ENCODE measurements at regions not wholly inside any gene's neighbourhood (a gene's known extent, or its start where the extent isn't known, plus 50 kb on each side); places are given as distances from the start of the nearest gene placed in this dataset.

- H3K4me2 ChIP-seq (ENCODE audit: low read depth, low read length, poor library complexity, severe bottlenecking), result no peak overlapping the region
- H3K27me3 ChIP-seq (ENCODE audit: insufficient read depth, low read length, poor library complexity, severe bottlenecking), result no peaks in the 10 kb centered on the region
- H3K9ac ChIP-seq (ENCODE audit: low read depth, low read length, poor library complexity, severe bottlenecking), result no peak overlapping the region
- H3K4me1 ChIP-seq (ENCODE audit: insufficient read depth, low read length, poor library complexity, severe bottlenecking), result no peaks in the 10 kb centered on the region
- no peaks in the 10 kb centered on the region; the same call in 1 of the 2 replicates for H3K9me2 ChIP-seq (replicated peaks; ENCODE audit: low read depth, low read length)
- H2AFZ ChIP-seq (ENCODE audit: low read length), result no peak overlapping the region
- no peaks in the 10 kb centered on the region for H3K9me3 ChIP-seq (ENCODE audit: insufficient read depth, low read depth, low read length)
- H3F3A ChIP-seq (ENCODE audit: low read depth), result no peaks in the 10 kb centered on the region
- no peak overlapping the region for H3K4me3 ChIP-seq (ENCODE audit: low read length, poor library complexity, severe bottlenecking)
- TF ChIP-seq EZH2phosphoT487 (IDR thresholded peaks at IDR 0.05; ENCODE audit: borderline replicate concordance) (no peak), CTCF (conservative IDR thresholded peaks at IDR 0.05; ENCODE audit: low read length) (no peak)
- no peaks in the 10 kb centered on the region for H3K79me2 ChIP-seq (ENCODE audit: insufficient read depth, low read length)
- no peaks in the 10 kb centered on the region for H4K20me1 ChIP-seq (ENCODE audit: insufficient read depth, low read length, poor library complexity, severe bottlenecking)
- no peaks in the 10 kb centered on the region for H3K36me3 ChIP-seq (ENCODE audit: insufficient read depth, low read length)
Observed at GRCh38 chr9:116064970-116065369, 88.6 kb upstream of the PAPPA start.

DNA sequence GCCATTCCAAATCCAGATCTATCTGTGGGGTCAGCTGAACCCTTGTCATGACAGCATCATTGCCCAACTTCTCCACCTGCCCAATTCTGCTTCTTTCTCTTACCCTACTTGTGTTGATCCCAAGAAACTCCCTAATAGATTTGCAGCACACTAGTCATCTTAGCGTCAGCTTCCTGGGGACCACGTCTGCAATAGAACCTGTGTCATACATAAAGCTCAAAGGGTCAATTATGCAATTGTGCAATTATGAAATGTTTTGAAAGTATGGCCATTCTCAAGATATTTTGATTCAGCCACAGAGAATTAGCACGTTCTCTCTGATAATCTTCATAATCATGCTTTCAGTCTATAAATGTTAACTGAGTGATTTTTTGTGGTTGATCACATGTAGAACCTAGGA, 87.4 kb upstream of the PAPPA start:
- no peak overlapping the region for H3K4me2 ChIP-seq (ENCODE audit: low read depth, low read length, poor library complexity, severe bottlenecking)
- H3K4me3 ChIP-seq (ENCODE audit: low read length, poor library complexity, severe bottlenecking), result no peak overlapping the region
- H3K4me1 ChIP-seq (ENCODE audit: insufficient read depth, low read length, poor library complexity, severe bottlenecking), result no peaks in the 10 kb centered on the region
- no peaks in the 10 kb centered on the region for H3K36me3 ChIP-seq (ENCODE audit: insufficient read depth, low read length)
- TF ChIP-seq EZH2phosphoT487 (IDR thresholded peaks at IDR 0.05; ENCODE audit: borderline replicate concordance) (no peak), CTCF (conservative IDR thresholded peaks at IDR 0.05; ENCODE audit: low read length) (no peak)
- H3K9me3 ChIP-seq (ENCODE audit: insufficient read depth, low read depth, low read length), result no peaks in the 10 kb centered on the region
- no peak overlapping the region for H2AFZ ChIP-seq (ENCODE audit: low read length)
- no peaks in the 10 kb centered on the region for H3K27me3 ChIP-seq (ENCODE audit: insufficient read depth, low read length, poor library complexity, severe bottlenecking)
- H4K20me1 ChIP-seq (ENCODE audit: insufficient read depth, low read length, poor library complexity, severe bottlenecking), result no peaks in the 10 kb centered on the region
- H3K79me2 ChIP-seq (ENCODE audit: insufficient read depth, low read length), result no peaks in the 10 kb centered on the region
- H3F3A ChIP-seq (ENCODE audit: low read depth), result no peaks in the 10 kb centered on the region
- no peaks in the 10 kb centered on the region; the same call in 1 of the 2 replicates for H3K9me2 ChIP-seq (replicated peaks; ENCODE audit: low read depth, low read length)
- no peak overlapping the region for H3K9ac ChIP-seq (ENCODE audit: low read depth, low read length, poor library complexity, severe bottlenecking)

DNA sequence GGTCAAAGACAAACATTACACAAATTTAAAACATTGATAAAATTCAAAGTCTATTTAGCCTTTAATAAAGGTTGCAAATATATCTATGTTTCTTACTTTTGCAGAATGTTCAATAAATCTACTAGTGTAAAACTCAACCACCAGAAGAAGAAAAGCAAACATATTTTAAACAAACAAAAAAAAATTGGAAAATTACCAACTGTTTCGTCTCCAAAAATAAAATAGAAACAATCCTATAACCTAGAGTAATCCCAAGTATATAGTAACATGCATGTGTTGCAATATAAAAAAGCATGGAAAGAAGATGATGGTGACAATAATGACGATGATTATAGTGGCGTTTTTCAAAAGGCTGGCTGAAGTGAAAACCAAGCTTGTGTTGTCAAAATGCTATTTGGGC, 86.0 kb upstream of the PAPPA start:
- H4K20me1 ChIP-seq (ENCODE audit: insufficient read depth, low read length, poor library complexity, severe bottlenecking), result no peaks in the 10 kb centered on the region
- no peak overlapping the region for H3K9ac ChIP-seq (ENCODE audit: low read depth, low read length, poor library complexity, severe bottlenecking)
- H3F3A ChIP-seq (ENCODE audit: low read depth), result no peaks in the 10 kb centered on the region
- H3K9me3 ChIP-seq (ENCODE audit: insufficient read depth, low read depth, low read length), result no peaks in the 10 kb centered on the region
- H3K9me2 ChIP-seq (replicated peaks; ENCODE audit: low read depth, low read length), result no peaks in the 10 kb centered on the region
- no peaks in the 10 kb centered on the region for H3K27me3 ChIP-seq (ENCODE audit: insufficient read depth, low read length, poor library complexity, severe bottlenecking)
- H3K4me1 ChIP-seq (ENCODE audit: insufficient read depth, low read length, poor library complexity, severe bottlenecking), result no peaks in the 10 kb centered on the region
- no peaks in the 10 kb centered on the region for H3K36me3 ChIP-seq (ENCODE audit: insufficient read depth, low read length)
- H3K79me2 ChIP-seq (ENCODE audit: insufficient read depth, low read length), result no peaks in the 10 kb centered on the region
- no peak overlapping the region for H2AFZ ChIP-seq (ENCODE audit: low read length)
- H3K4me3 ChIP-seq (ENCODE audit: low read length, poor library complexity, severe bottlenecking), result no peak overlapping the region
- TF ChIP-seq EZH2phosphoT487 (IDR thresholded peaks at IDR 0.05; ENCODE audit: borderline replicate concordance) (no peak), CTCF (conservative IDR thresholded peaks at IDR 0.05; ENCODE audit: low read length) (no peak)
- H3K4me2 ChIP-seq (ENCODE audit: low read depth, low read length, poor library complexity, severe bottlenecking), result no peak overlapping the region

Measured in Loucy (cell line).